ENCODE measurements at regions not wholly inside any gene's neighbourhood (a gene's known extent, or its start where the extent isn't known, plus 50 kb on each side); places are given as distances from the start of the nearest gene placed in this dataset.

DNA sequence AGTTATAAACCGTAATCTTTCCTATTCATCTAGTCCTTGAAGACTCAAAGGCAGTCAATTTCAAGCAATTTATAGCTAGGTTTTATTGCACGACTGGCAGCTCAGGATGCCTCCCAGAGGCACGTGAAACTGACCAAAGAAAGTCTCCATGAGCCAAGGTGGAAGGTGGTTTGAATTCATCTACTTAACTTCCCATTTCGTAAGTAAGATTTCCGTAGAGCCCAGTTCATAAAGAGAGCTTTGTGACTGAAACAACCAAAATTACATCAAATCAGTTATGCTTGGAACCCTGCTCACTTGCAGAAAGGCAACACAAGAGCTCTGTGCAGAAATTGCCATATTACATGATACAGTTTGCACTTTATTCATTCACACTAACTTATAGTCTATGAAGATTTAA is 556.0 kb downstream of the TRIML1 start:
- TF ChIP-seq, protein P1, sequence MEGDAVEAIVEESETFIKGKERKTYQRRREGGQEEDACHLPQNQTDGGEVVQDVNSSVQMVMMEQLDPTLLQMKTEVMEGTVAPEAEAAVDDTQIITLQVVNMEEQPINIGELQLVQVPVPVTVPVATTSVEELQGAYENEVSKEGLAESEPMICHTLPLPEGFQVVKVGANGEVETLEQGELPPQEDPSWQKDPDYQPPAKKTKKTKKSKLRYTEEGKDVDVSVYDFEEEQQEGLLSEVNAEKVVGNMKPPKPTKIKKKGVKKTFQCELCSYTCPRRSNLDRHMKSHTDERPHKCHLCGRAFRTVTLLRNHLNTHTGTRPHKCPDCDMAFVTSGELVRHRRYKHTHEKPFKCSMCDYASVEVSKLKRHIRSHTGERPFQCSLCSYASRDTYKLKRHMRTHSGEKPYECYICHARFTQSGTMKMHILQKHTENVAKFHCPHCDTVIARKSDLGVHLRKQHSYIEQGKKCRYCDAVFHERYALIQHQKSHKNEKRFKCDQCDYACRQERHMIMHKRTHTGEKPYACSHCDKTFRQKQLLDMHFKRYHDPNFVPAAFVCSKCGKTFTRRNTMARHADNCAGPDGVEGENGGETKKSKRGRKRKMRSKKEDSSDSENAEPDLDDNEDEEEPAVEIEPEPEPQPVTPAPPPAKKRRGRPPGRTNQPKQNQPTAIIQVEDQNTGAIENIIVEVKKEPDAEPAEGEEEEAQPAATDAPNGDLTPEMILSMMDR (IDR thresholded peaks at IDR 0.05) = no peak
- ATAC-seq (ENCODE audit: insufficient number of reproducible peaks, low FRiP score, low read depth) (no peak), DNase-seq (ENCODE audit: low spot score) (no peak)
- Histone ChIP-seq H3K36me3 (no peaks in the 10 kb centered on the region), H3K4me3 (no peak overlapping the region), H3K27ac (no peak overlapping the region), H3K27me3 (replicated peaks; ENCODE audit: insufficient read depth) (no peaks in the 10 kb centered on the region), H3K4me1 (ENCODE audit: control insufficient read depth in 1 of 2, low read depth in 2 of 2) (peaks cover 0 to 4% of the 10 kb centered on the region in 2 donors), H3K9me3 (no peaks in the 10 kb centered on the region)

DNA sequence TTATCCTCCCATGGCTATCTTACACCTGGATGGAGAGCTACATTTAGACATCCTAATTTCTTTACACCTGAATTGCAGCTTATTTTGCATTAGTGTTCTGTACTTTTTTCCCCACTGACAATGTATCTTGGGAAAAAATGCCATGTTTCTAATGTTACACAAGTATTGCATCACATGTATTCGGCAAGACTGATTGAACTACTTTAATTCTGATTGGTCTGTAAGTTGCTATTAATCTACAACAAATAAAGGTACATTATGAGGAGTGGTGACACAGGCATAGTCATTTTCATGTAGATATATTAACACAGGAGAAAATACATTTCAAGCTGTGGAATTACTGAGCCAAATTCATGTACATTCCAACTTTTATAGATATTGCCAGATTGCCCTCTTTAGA is 558.0 kb downstream of the TRIML1 start:
- ATAC-seq (ENCODE audit: insufficient number of reproducible peaks, low FRiP score, low read depth) = no peak
- peaks cover 0 to 4% of the 10 kb centered on the region in 2 donors for H3K4me1 ChIP-seq (ENCODE audit: control insufficient read depth in 1 of 2, low read depth in 2 of 2)
- H3K9me3 ChIP-seq = no peaks in the 10 kb centered on the region
- TF ChIP-seq, protein P1 (IDR thresholded peaks at IDR 0.05) = no peak
- no peak overlapping the region for H3K27ac ChIP-seq
- H3K36me3 ChIP-seq = no peaks in the 10 kb centered on the region
- H3K4me3 ChIP-seq = no peak overlapping the region
- H3K27me3 ChIP-seq (replicated peaks; ENCODE audit: insufficient read depth) = no peaks in the 10 kb centered on the region
- no peak for DNase-seq (ENCODE audit: low spot score)

DNA sequence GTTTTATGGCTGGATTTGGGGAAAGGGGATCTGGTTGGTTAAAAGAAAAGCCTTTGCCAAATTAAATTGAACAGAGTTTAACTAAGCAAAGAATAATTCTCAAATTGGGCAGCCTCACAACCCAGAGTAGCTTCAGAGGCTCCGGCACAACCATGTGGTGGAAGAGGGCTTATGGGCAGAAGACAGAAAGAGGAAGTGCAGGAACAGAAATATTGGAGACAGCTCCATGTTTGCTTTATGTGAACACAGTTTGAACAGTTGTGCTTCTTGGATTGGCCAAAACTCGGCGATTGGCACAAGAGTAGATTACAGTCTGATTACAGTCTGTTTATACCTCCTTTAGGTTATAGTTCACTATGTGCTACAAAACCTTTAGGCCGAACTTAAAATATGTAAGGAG is 562.7 kb downstream of the TRIML1 start:
- no peak for DNase-seq (ENCODE audit: low spot score)
- Histone ChIP-seq H3K27me3 (replicated peaks; ENCODE audit: insufficient read depth) (no peaks in the 10 kb centered on the region), H3K36me3 (no peaks in the 10 kb centered on the region), H3K4me1 (ENCODE audit: control insufficient read depth in 1 of 2, low read depth in 2 of 2) (peaks cover 0 to 4% of the 10 kb centered on the region in 2 donors), H3K27ac (no peak overlapping the region), H3K4me3 (no peak overlapping the region), H3K9me3 (no peaks in the 10 kb centered on the region)
- no peak for ATAC-seq (ENCODE audit: insufficient number of reproducible peaks, low FRiP score, low read depth)
- TF ChIP-seq, protein P1 (IDR thresholded peaks at IDR 0.05) = no peak

DNA sequence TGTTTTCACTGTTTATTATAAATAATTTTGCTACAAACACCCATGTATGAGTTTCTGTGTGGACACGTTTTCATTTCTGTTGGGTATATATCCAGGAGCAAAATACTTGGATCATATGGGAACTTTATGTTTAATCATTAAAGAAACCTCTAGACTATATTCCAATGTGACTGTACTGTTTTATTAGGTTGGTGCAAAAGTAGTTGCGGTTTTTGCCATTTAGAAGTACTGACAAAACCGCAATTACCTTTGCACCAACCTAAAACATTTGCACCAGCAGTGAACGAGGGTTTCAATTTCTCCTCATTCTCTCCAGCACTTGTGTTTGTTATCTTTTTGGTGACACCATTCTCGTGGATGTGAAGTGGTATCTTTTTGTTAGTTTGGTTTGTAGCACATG is 565.0 kb downstream of the TRIML1 start:
- Histone ChIP-seq H3K27ac (no peak overlapping the region), H3K4me1 (ENCODE audit: control insufficient read depth in 1 of 2, low read depth in 2 of 2) (peaks cover 0 to 4% of the 10 kb centered on the region in 2 donors), H3K27me3 (replicated peaks; ENCODE audit: insufficient read depth) (no peaks in the 10 kb centered on the region), H3K36me3 (no peaks in the 10 kb centered on the region), H3K4me3 (no peak overlapping the region), H3K9me3 (no peaks in the 10 kb centered on the region)
- TF ChIP-seq, protein P1 (IDR thresholded peaks at IDR 0.05) = no peak
- ATAC-seq (ENCODE audit: insufficient number of reproducible peaks, low FRiP score, low read depth) = no peak
- no peak for DNase-seq (ENCODE audit: low spot score)

DNA sequence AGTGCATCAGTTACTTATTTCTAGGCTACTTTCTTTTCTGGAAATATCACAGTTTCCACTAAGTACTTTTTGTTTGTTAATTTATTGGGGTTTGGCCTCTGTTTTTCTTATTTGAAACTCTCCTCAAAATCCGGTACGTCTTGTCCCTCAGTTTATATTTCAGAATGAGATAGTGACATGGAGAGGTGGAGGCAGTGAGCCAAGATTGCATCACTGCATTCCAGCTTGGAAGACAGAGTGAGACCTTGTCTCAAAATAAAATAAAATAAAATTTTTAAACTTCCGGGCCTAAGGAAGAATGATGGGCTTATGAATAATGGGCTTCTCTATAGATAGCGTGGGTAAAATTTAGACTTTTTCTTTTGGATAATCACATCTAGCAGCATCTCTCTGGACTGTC is 567.8 kb downstream of the TRIML1 start:
- no peak overlapping the region for H3K4me3 ChIP-seq
- no peak overlapping the region for H3K27ac ChIP-seq
- no peaks in the 10 kb centered on the region for H3K9me3 ChIP-seq
- no peaks in the 10 kb centered on the region for H3K27me3 ChIP-seq (replicated peaks; ENCODE audit: insufficient read depth)
- TF ChIP-seq, protein P1 (IDR thresholded peaks at IDR 0.05) = no peak
- H3K4me1 ChIP-seq (ENCODE audit: control insufficient read depth in 1 of 2, low read depth in 2 of 2) = no peaks in the 10 kb centered on the region
- H3K36me3 ChIP-seq = no peaks in the 10 kb centered on the region
- ATAC-seq (ENCODE audit: insufficient number of reproducible peaks, low FRiP score, low read depth) = no peak
- DNase-seq (ENCODE audit: low spot score) = no peak
